Neural progenitor cell (in vitro differentiated cells): ENCODE measurements at regions not wholly inside any gene's neighbourhood (a gene's known extent, or its start where the extent isn't known, plus 50 kb on each side); places are given as distances from the start of the nearest gene placed in this dataset.
A peak's percentile ranks its signal among the peaks of the same experiment; 100 is the strongest.

ENCODE experiments used
- DNase-seq: peaks from one replicate; pipeline ENCODE4 v3.0.0-alpha.2; 2016; ENCODE audit warnings: low spot score
- H2AFZ ChIP-seq: fragments of 200-600 bp; sonication (generic); replicated peaks from 2 replicates; pipeline ENCODE4 v1.6.1; 2016; ENCODE audit warnings: antibody characterized with exemption
- H3F3A ChIP-seq: fragments of 200-600 bp; sonication (generic); 2 replicates; pipeline ENCODE4 v1.6.1; 2016; ENCODE audit warnings: antibody characterized with exemption, low read depth
- H3K27ac ChIP-seq: fragments of 200-600 bp; sonication (generic); 2 replicates; pipeline ENCODE4 v1.5.1; 2016; ENCODE audit warnings: mild to moderate bottlenecking
- H3K27me3 ChIP-seq: fragments of 200-600 bp; sonication (generic); 2 replicates; pipeline ENCODE4 v1.6.1; 2016; ENCODE audit warnings: mild to moderate bottlenecking, moderate library complexity
- H3K36me3 ChIP-seq: fragments of 200-600 bp; sonication (generic); 2 replicates; pipeline ENCODE4 v1.5.1; 2016
- H3K4me1 ChIP-seq: fragments of 200-600 bp; sonication (generic); 2 replicates; pipeline ENCODE4 v1.6.1; 2016; ENCODE audit warnings: mixed run types
- H3K4me2 ChIP-seq: fragments of 200-600 bp; sonication (generic); 2 replicates; pipeline ENCODE4 v1.6.1; 2016
- H3K4me3 ChIP-seq: fragments of 200-600 bp; sonication (generic); 2 replicates; pipeline ENCODE4 v1.5.1; 2016
- H3K79me2 ChIP-seq: fragments of 200-600 bp; sonication (generic); 2 replicates; pipeline ENCODE4 v1.6.1; 2016; ENCODE audit warnings: low read depth
- H3K9ac ChIP-seq: fragments of 200-600 bp; sonication (generic); 2 replicates; pipeline ENCODE4 v1.6.1; 2016
- H3K9me3 ChIP-seq: fragments of 200-600 bp; sonication (generic); 2 replicates; pipeline ENCODE4 v1.5.1; 2016; ENCODE audit warnings: low read depth
- H4K20me1 ChIP-seq: fragments of 200-600 bp; sonication (generic); 2 replicates; pipeline ENCODE4 v1.6.1; 2016; ENCODE audit warnings: low read depth
- H3K27ac Mint-ChIP-seq: 3 replicates; pipeline ENCODE4 v1.8.0; 2021; ENCODE audit warnings: mixed read lengths
- H3K27me3 Mint-ChIP-seq: 2 replicates; pipeline ENCODE4 v1.8.0; 2022; ENCODE audit warnings: low read depth, mild to moderate bottlenecking, inconsistent platforms, moderate library complexity, mixed read lengths; ENCODE audit not compliant: insufficient read depth
- H3K36me3 Mint-ChIP-seq: 3 replicates; pipeline ENCODE4 v1.8.0; 2021; ENCODE audit warnings: mixed read lengths
- H3K4me1 Mint-ChIP-seq: 3 replicates; pipeline ENCODE4 v1.8.0; 2021; ENCODE audit warnings: mixed read lengths
- H3K4me3 Mint-ChIP-seq: 3 replicates; pipeline ENCODE4 v1.8.0; 2021; ENCODE audit warnings: mild to moderate bottlenecking, moderate library complexity, mixed read lengths
- H3K9me3 Mint-ChIP-seq: 3 replicates; pipeline ENCODE4 v1.8.0; 2020; ENCODE audit warnings: mixed read lengths
- EZH2 ChIP-seq: fragments of 200-600 bp; sonication (generic); IDR thresholded peaks from 2 replicates; pipeline ENCODE4 v1.6.1; 2017; ENCODE audit warnings: antibody characterized with exemption, mild to moderate bottlenecking, moderate library complexity
- EZH2phosphoT487 ChIP-seq: fragments of 200-600 bp; sonication (generic); IDR thresholded peaks from 2 replicates; pipeline ENCODE4 v1.6.1; 2017; ENCODE audit warnings: antibody characterized with exemption
- TF ChIP-seq, protein P1 (sequence below): fragments of 200-600 bp; sonication (generic); IDR thresholded peaks from 2 replicates; pipeline ENCODE4 v1.5.1; 2017; ENCODE audit warnings: antibody characterized with exemption, mild to moderate bottlenecking

DNA sequence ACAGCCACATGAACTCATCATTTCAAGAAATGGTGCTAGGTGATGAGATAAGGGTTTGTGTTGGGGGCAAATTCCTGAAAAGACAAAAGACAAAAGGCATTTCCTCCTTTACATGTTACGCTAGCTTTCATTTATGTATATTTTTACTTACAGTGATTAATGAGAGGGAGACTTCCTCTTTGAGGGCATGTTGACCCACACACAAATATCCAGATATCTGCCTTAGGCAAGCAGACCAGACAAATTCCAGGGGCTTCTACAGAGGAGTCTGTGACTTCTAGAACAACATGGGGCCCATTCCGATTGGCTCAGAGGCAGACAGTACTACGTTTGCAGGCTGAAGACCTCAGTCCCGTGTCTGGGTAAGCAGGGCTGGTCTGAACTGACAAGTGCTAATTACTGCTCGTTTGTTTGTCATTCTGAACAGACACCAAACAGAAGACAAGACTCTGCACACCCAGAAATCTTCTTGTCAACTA is 74.8 kb upstream of the ST6GAL2 start:
- no peaks in the 10 kb centered on the region for H3K36me3 Mint-ChIP-seq
- no peaks in the 10 kb centered on the region for H3K9me3 ChIP-seq
- no peak overlapping the region for H3K4me3 Mint-ChIP-seq
- DNase-seq: peak; percentile 5
- H4K20me1 ChIP-seq: no peaks in the 10 kb centered on the region
- peaks cover 20% of the 10 kb centered on the region for H3K4me1 Mint-ChIP-seq
- no peak overlapping the region for H3K27ac ChIP-seq
- H3K4me3 ChIP-seq: no peak overlapping the region
- no peaks in the 10 kb centered on the region for H3K36me3 ChIP-seq
- TF ChIP-seq EZH2phosphoT487 (no peak), EZH2 (no peak)
- TF ChIP-seq, protein P1, sequence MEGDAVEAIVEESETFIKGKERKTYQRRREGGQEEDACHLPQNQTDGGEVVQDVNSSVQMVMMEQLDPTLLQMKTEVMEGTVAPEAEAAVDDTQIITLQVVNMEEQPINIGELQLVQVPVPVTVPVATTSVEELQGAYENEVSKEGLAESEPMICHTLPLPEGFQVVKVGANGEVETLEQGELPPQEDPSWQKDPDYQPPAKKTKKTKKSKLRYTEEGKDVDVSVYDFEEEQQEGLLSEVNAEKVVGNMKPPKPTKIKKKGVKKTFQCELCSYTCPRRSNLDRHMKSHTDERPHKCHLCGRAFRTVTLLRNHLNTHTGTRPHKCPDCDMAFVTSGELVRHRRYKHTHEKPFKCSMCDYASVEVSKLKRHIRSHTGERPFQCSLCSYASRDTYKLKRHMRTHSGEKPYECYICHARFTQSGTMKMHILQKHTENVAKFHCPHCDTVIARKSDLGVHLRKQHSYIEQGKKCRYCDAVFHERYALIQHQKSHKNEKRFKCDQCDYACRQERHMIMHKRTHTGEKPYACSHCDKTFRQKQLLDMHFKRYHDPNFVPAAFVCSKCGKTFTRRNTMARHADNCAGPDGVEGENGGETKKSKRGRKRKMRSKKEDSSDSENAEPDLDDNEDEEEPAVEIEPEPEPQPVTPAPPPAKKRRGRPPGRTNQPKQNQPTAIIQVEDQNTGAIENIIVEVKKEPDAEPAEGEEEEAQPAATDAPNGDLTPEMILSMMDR: no peak
- H3K79me2 ChIP-seq: no peaks in the 10 kb centered on the region
- H3K4me1 ChIP-seq: no peaks in the 10 kb centered on the region
- H3K4me2 ChIP-seq: no peak overlapping the region
- H3K27ac Mint-ChIP-seq: no peak overlapping the region
- no peaks in the 10 kb centered on the region for H3K27me3 ChIP-seq
- H3K9me3 Mint-ChIP-seq: peaks cover 2% of the 10 kb centered on the region
- peaks cover 8% of the 10 kb centered on the region for H3K27me3 Mint-ChIP-seq
- no peak overlapping the region for H3K9ac ChIP-seq
- H2AFZ ChIP-seq: no peak overlapping the region
- H3F3A ChIP-seq: no peaks in the 10 kb centered on the region

- Mint-ChIP-seq H3K36me3 (no peaks in the 10 kb centered on the region), H3K4me3 (no peak overlapping the region), H3K27me3 (peaks cover 8% of the 10 kb centered on the region), H3K9me3 (peaks cover 2% of the 10 kb centered on the region), H3K27ac (no peak overlapping the region), H3K4me1 (peaks cover 14% of the 10 kb centered on the region)
- Histone ChIP-seq H3K9me3 (no peaks in the 10 kb centered on the region), H3K79me2 (no peaks in the 10 kb centered on the region), H3K27me3 (no peaks in the 10 kb centered on the region), H3K4me3 (no peak overlapping the region), H3K9ac (no peak overlapping the region), H4K20me1 (no peaks in the 10 kb centered on the region), H3K4me2 (no peak overlapping the region), H3K27ac (no peak overlapping the region), H2AFZ (no peak overlapping the region), H3K4me1 (no peaks in the 10 kb centered on the region), H3F3A (no peaks in the 10 kb centered on the region), H3K36me3 (no peaks in the 10 kb centered on the region)
- TF ChIP-seq EZH2: no peak
- TF ChIP-seq, protein P1: no peak
- no peak for TF ChIP-seq EZH2phosphoT487
- no peak for DNase-seq
These were observed 75.4 kb upstream of the ST6GAL2 start for GRCh38 chr2:106961328-106961727.

DNA sequence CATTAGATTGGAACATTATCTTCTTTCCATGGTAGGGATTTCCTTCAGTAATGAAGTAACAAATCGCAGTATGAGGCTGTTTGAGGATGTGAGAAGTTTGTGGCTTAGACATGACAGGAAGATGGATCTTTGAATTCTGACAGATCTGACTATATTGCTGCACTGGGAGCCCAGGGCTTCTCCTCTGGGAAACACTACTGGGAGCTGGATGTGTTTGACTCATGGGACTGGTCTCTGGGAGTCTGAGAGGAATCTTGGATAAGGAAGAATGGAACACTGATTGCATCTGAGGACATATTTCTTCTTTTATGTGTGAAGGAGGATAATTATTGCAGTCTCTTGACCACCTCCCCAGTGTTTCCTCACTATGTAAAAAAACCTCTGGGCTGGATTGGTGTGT is 77.2 kb upstream of the ST6GAL2 start:
- Histone ChIP-seq H3K4me1 (no peaks in the 10 kb centered on the region), H4K20me1 (no peaks in the 10 kb centered on the region), H3K4me3 (no peak overlapping the region), H3K9me3 (no peaks in the 10 kb centered on the region), H3K36me3 (no peaks in the 10 kb centered on the region), H3F3A (no peaks in the 10 kb centered on the region), H2AFZ (no peak overlapping the region), H3K9ac (no peak overlapping the region), H3K4me2 (no peak overlapping the region), H3K27me3 (no peaks in the 10 kb centered on the region), H3K27ac (no peak overlapping the region), H3K79me2 (no peaks in the 10 kb centered on the region)
- Mint-ChIP-seq H3K4me1 (peaks cover 2% of the 10 kb centered on the region), H3K36me3 (no peaks in the 10 kb centered on the region), H3K9me3 (peaks cover 2% of the 10 kb centered on the region), H3K27ac (no peak overlapping the region), H3K27me3 (peaks cover 8% of the 10 kb centered on the region), H3K4me3 (no peak overlapping the region)
- DNase-seq: no peak
- TF ChIP-seq, protein P1: no peak
- TF ChIP-seq EZH2 (no peak), EZH2phosphoT487 (no peak)
